GM12865 (cell line): ENCODE measurements at regions not wholly inside any gene's neighbourhood (a gene's known extent, or its start where the extent isn't known, plus 50 kb on each side); places are given as distances from the start of the nearest gene placed in this dataset.

Experiments
- DNase-seq: peaks from one replicate; pipeline ENCODE4 v3.0.0; 2010; ENCODE audit warnings: low read depth
- H3K4me3 ChIP-seq: 2 replicates; pipeline ENCODE4 v1.5.1; 2011; ENCODE audit warnings: mild to moderate bottlenecking, low read depth, low read length, control low read depth
- CTCF ChIP-seq: IDR thresholded peaks from 2 replicates; pipeline ENCODE4 v1.5.1; 2011; ENCODE audit warnings: low read length, control low read depth, low read depth, inconsistent platforms; ENCODE audit not compliant: insufficient read depth; ENCODE audit errors: missing control alignments

- TF ChIP-seq CTCF: no peak
- DNase-seq: no peak
Observed at GRCh38 chr3:174659511-174659910, 199.6 kb upstream of the NAALADL2 start.

GRCh38 chr3:174662653-174663052, 196.5 kb upstream of the NAALADL2 start:
- no peak overlapping the region for H3K4me3 ChIP-seq
- no peak for DNase-seq
- TF ChIP-seq CTCF: no peak

More at GRCh38 chr3:174659511-174659910, 199.6 kb upstream of the NAALADL2 start:
- no peak overlapping the region for H3K4me3 ChIP-seq

GRCh38 chr3:174667386-174667785, 191.7 kb upstream of the NAALADL2 start:
- H3K4me3 ChIP-seq: no peak overlapping the region
- DNase-seq: no peak
- TF ChIP-seq CTCF: no peak

- no peak for TF ChIP-seq CTCF
- no peak overlapping the region for H3K4me3 ChIP-seq
- no peak for DNase-seq
Observed at GRCh38 chr3:174675406-174675805, 183.7 kb upstream of the NAALADL2 start.

GRCh38 chr3:174681784-174682183, 177.3 kb upstream of the NAALADL2 start:
- TF ChIP-seq CTCF: no peak
- H3K4me3 ChIP-seq: no peak overlapping the region
- no peak for DNase-seq

GRCh38 chr3:174685796-174686195, 173.3 kb upstream of the NAALADL2 start:
- no peak for TF ChIP-seq CTCF
- H3K4me3 ChIP-seq: no peak overlapping the region
- DNase-seq: no peak

- TF ChIP-seq CTCF: no peak
- no peak overlapping the region for H3K4me3 ChIP-seq
- DNase-seq: no peak
Observed at GRCh38 chr3:174697310-174697709, 161.8 kb upstream of the NAALADL2 start.
